HG02973 (cell line): ENCODE measurements at regions not wholly inside any gene's neighbourhood (a gene's known extent, or its start where the extent isn't known, plus 50 kb on each side); places are given as distances from the start of the nearest gene placed in this dataset.
"Not testable (repeated sequence)": the region's sequence is repeated elsewhere in the genome, so short reads cannot be mapped to it uniquely, and the experiment has no call there.

ENCODE experiments used
- ATAC-seq: cut with Tn5 transposase; IDR thresholded peaks from one replicate; pipeline ENCODE4 v1.9.1; 2021; ENCODE audit warnings: moderate library complexity; ENCODE audit not compliant: unreplicated experiment

GRCh38 chr4:112940336-112940735 lies 109.1 kb upstream of the ANK2 start:
- ATAC-seq, result no peak

GRCh38 chr4:112942077-112942476 lies 107.4 kb upstream of the ANK2 start:
- ATAC-seq, result no peak

GRCh38 chr4:112942997-112943396 lies 106.5 kb upstream of the ANK2 start:
- no peak for ATAC-seq

GRCh38 chr4:112944006-112944405 lies 105.4 kb upstream of the ANK2 start:
- ATAC-seq, result no peak

- no peak for ATAC-seq
Observed at GRCh38 chr4:112946127-112946526, 103.3 kb upstream of the ANK2 start.

GRCh38 chr4:112947616-112948015 lies 101.8 kb upstream of the ANK2 start:
- ATAC-seq, result no peak

GRCh38 chr4:112951362-112952312 lies 97.8 kb upstream of the ANK2 start:
- no peak for ATAC-seq

- ATAC-seq, result no peak
Observed at GRCh38 chr4:112952313-112952700, 97.1 kb upstream of the ANK2 start.

- ATAC-seq, result no peak
Observed at GRCh38 chr4:112953262-112953661, 96.2 kb upstream of the ANK2 start.

- ATAC-seq, result no peak
Observed at GRCh38 chr4:112954286-112954685, 95.2 kb upstream of the ANK2 start.

- no peak for ATAC-seq
Observed at GRCh38 chr4:112956484-112956896, 93.0 kb upstream of the ANK2 start.

- not testable (repeated sequence) for ATAC-seq
Observed at GRCh38 chr4:112957764-112958163, 91.7 kb upstream of the ANK2 start.

GRCh38 chr4:112966701-112967488 lies 82.6 kb upstream of the ANK2 start:
- no peak for ATAC-seq

GRCh38 chr4:112968451-112969159 lies 80.8 kb upstream of the ANK2 start:
- no peak for ATAC-seq

- ATAC-seq, result no peak
Observed at GRCh38 chr4:112970903-112971302, 78.5 kb upstream of the ANK2 start.

- no peak for ATAC-seq
Observed at GRCh38 chr4:112973750-112974251, 75.7 kb upstream of the ANK2 start.

- no peak for ATAC-seq
Observed at GRCh38 chr4:112975567-112976355, 73.7 kb upstream of the ANK2 start.

GRCh38 chr4:112978691-112979472 lies 70.6 kb upstream of the ANK2 start:
- ATAC-seq, result no peak

- ATAC-seq, result no peak
Observed at GRCh38 chr4:112979881-112980421, 69.5 kb upstream of the ANK2 start.
